Astrocyte (in vitro differentiated cells and primary cell): ENCODE measurements at regions not wholly inside any gene's neighbourhood (a gene's known extent, or its start where the extent isn't known, plus 50 kb on each side); places are given as distances from the start of the nearest gene placed in this dataset.

Experiments
- CTCF ChIP-seq: IDR thresholded peaks from 2 replicates; pipeline ENCODE4 v1.5.1; 2011; ENCODE audit warnings: low read depth, mild to moderate bottlenecking, inconsistent platforms, low read length, moderate library complexity; ENCODE audit not compliant: insufficient read depth
- EZH2 ChIP-seq: IDR thresholded peaks from 2 replicates; pipeline ENCODE4 v1.6.1; 2012; ENCODE audit warnings: mild to moderate bottlenecking, low read length, inconsistent platforms; ENCODE audit not compliant: insufficient read depth

- TF ChIP-seq CTCF (no peak), EZH2 (no peak)
These were observed 202.3 kb downstream of the NUAK1 start for GRCh38 chr12:105936496-105936895.
